ENCODE measurements at regions not wholly inside any gene's neighbourhood (a gene's known extent, or its start where the extent isn't known, plus 50 kb on each side); places are given as distances from the start of the nearest gene placed in this dataset.

DNA sequence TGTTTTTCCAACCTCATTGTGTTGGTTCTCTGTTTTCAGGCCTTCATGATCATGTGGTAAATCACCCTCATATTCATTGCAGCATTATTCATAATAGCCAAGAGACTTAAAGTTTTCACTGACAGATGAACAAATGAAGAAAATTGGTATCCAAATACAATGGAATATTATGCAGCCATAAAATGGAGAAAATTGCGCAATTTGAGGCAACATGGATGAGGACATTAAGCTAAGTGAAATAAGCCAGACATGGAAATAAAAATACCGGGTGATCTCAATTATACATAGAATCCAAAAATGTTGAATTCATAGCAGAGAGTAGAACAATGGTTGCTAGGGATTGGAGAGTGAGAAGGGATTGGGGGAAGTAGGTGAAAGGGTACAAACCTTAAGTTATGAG is 491.9 kb upstream of the KCNMB2 start:
- Histone ChIP-seq H3K9ac (ENCODE audit: low read length) (no peak overlapping the region), H3K4me3 (ENCODE audit: low read length) (no peak overlapping the region), H3K36me3 (ENCODE audit: insufficient read depth, low read length) (no peaks in the 10 kb centered on the region), H4K20me1 (ENCODE audit: insufficient read depth) (no peaks in the 10 kb centered on the region), H3K9me3 (ENCODE audit: low read length) (no peaks in the 10 kb centered on the region), H3F3A (ENCODE audit: insufficient read depth, low read length, poor library complexity, severe bottlenecking) (no peaks in the 10 kb centered on the region), H3K9me2 (ENCODE audit: insufficient read depth, low read length) (no peaks in the 10 kb centered on the region), H3K27ac (ENCODE audit: low read length) (no peak overlapping the region), H2AFZ (ENCODE audit: low read depth, low read length) (no peak overlapping the region), H3K27me3 (ENCODE audit: insufficient read depth, low read depth, low read length) (no peaks in the 10 kb centered on the region), H3K4me2 (ENCODE audit: low read length) (no peak overlapping the region), H3K79me2 (replicated peaks; ENCODE audit: insufficient read depth, low read length) (no peaks in the 10 kb centered on the region)
- TF ChIP-seq POLR2AphosphoS5 (IDR thresholded peaks at IDR 0.05) (no peak), TAF1 (IDR thresholded peaks at IDR 0.05; ENCODE audit: low read depth) (no peak), CTCF (IDR thresholded peaks at IDR 0.05; ENCODE audit: poor library complexity, severe bottlenecking) (no peak), RAD21 (conservative IDR thresholded peaks at IDR 0.05) (no peak), EZH2 (IDR thresholded peaks at IDR 0.05; ENCODE audit: borderline replicate concordance, insufficient read depth, low read length, poor library complexity, severe bottlenecking) (no peak), EP300 (conservative IDR thresholded peaks at IDR 0.05; ENCODE audit: poor library complexity, severe bottlenecking) (no peak), REST (IDR thresholded peaks at IDR 0.05; ENCODE audit: borderline replicate concordance) (no peak), SMC3 (conservative IDR thresholded peaks at IDR 0.05; ENCODE audit: poor library complexity) (no peak), MXI1 (conservative IDR thresholded peaks at IDR 0.05; ENCODE audit: poor library complexity, severe bottlenecking) (no peak)

DNA sequence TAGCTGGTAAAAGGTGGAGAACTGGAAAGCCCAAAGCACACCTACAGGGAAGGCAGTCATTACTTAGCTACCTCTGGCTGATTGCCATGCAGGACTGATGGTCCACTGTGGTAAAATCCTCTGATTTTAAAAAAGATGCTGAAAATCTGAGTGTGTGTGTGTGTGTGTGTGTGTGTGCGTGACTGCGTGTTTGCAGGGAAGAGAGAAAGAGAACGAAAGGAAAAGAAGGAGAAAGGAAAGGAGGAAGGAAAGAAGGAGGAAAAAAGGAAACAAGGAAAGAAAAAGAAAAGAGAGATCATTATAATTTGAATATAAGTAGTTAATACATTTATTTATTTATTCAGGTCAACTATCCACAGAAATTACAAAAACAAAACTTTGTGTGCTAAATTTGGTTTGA is 488.7 kb upstream of the KCNMB2 start:
- Histone ChIP-seq H3K4me3 (ENCODE audit: low read length) (no peak overlapping the region), H3F3A (ENCODE audit: insufficient read depth, low read length, poor library complexity, severe bottlenecking) (no peaks in the 10 kb centered on the region), H3K9me3 (ENCODE audit: low read length) (no peaks in the 10 kb centered on the region), H4K20me1 (ENCODE audit: insufficient read depth) (no peaks in the 10 kb centered on the region), H3K9ac (ENCODE audit: low read length) (no peak overlapping the region), H3K4me2 (ENCODE audit: low read length) (no peak overlapping the region), H3K36me3 (ENCODE audit: insufficient read depth, low read length) (no peaks in the 10 kb centered on the region), H3K79me2 (replicated peaks; ENCODE audit: insufficient read depth, low read length) (no peaks in the 10 kb centered on the region), H2AFZ (ENCODE audit: low read depth, low read length) (no peak overlapping the region), H3K9me2 (ENCODE audit: insufficient read depth, low read length) (no peaks in the 10 kb centered on the region), H3K27ac (ENCODE audit: low read length) (no peak overlapping the region), H3K27me3 (ENCODE audit: insufficient read depth, low read depth, low read length) (no peaks in the 10 kb centered on the region)
- TF ChIP-seq RAD21 (conservative IDR thresholded peaks at IDR 0.05) (no peak), REST (IDR thresholded peaks at IDR 0.05; ENCODE audit: borderline replicate concordance) (no peak), MXI1 (conservative IDR thresholded peaks at IDR 0.05; ENCODE audit: poor library complexity, severe bottlenecking) (no peak), TAF1 (IDR thresholded peaks at IDR 0.05; ENCODE audit: low read depth) (no peak), SMC3 (conservative IDR thresholded peaks at IDR 0.05; ENCODE audit: poor library complexity) (no peak), EP300 (conservative IDR thresholded peaks at IDR 0.05; ENCODE audit: poor library complexity, severe bottlenecking) (no peak), EZH2 (IDR thresholded peaks at IDR 0.05; ENCODE audit: borderline replicate concordance, insufficient read depth, low read length, poor library complexity, severe bottlenecking) (no peak), CTCF (IDR thresholded peaks at IDR 0.05; ENCODE audit: poor library complexity, severe bottlenecking) (no peak), POLR2AphosphoS5 (IDR thresholded peaks at IDR 0.05) (no peak)

Measured in neural cell (in vitro differentiated cells).